ENCODE measurements at regions not wholly inside any gene's neighbourhood (a gene's known extent, or its start where the extent isn't known, plus 50 kb on each side); places are given as distances from the start of the nearest gene placed in this dataset.

GRCh38 chr1:41978986-41979385 lies 60.3 kb upstream of the HIVEP3 start:
- no peak for TF ChIP-seq CTCF (IDR thresholded peaks at IDR 0.05)
- no peak for TF ChIP-seq EP300 (IDR thresholded peaks at IDR 0.05; ENCODE audit: borderline replicate concordance in 1 of 2, low read depth in 1 of 2, low read length in 1 of 2)
- no peak for TF ChIP-seq JUND (IDR thresholded peaks at IDR 0.05)
- TF ChIP-seq MAX (IDR thresholded peaks at IDR 0.05; ENCODE audit: low read depth), result no peak
- no peak for TF ChIP-seq RAD21 (IDR thresholded peaks at IDR 0.05; ENCODE audit: low read length)
- no peak for TF ChIP-seq POLR2AphosphoS5 (IDR thresholded peaks at IDR 0.05; ENCODE audit: low read depth, low read length)
